ENCODE measurements at regions not wholly inside any gene's neighbourhood (a gene's known extent, or its start where the extent isn't known, plus 50 kb on each side); places are given as distances from the start of the nearest gene placed in this dataset.

DNA sequence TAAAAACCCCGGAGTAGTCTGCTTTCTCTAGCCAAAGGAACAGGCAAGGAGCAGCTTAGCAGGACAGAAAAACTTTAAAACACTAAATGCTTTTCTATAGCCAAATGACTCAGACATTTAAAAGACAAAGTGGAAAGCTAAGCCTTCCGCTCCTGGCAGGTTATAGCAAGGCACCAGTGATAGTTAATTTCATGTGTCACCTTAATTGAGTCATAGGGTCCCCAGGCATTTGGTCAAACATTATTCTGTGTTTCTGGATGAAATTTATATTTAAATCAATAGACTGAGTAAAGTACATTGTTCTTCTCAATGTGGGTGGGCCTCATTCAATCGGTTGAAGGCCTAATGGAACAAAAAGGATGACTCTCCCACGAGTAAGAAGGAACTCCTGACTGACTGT lies 885.7 kb upstream of the ADGRL3 start:
- no peak for DNase-seq (ENCODE audit: low read depth)
- TF ChIP-seq, protein P1, sequence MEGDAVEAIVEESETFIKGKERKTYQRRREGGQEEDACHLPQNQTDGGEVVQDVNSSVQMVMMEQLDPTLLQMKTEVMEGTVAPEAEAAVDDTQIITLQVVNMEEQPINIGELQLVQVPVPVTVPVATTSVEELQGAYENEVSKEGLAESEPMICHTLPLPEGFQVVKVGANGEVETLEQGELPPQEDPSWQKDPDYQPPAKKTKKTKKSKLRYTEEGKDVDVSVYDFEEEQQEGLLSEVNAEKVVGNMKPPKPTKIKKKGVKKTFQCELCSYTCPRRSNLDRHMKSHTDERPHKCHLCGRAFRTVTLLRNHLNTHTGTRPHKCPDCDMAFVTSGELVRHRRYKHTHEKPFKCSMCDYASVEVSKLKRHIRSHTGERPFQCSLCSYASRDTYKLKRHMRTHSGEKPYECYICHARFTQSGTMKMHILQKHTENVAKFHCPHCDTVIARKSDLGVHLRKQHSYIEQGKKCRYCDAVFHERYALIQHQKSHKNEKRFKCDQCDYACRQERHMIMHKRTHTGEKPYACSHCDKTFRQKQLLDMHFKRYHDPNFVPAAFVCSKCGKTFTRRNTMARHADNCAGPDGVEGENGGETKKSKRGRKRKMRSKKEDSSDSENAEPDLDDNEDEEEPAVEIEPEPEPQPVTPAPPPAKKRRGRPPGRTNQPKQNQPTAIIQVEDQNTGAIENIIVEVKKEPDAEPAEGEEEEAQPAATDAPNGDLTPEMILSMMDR (conservative IDR thresholded peaks at IDR 0.05; ENCODE audit: low read depth, low read length): no peak
- H3K4me3 ChIP-seq (ENCODE audit: low read length): no peak overlapping the region

- H3K4me3 ChIP-seq (ENCODE audit: low read length): no peak overlapping the region
- TF ChIP-seq, protein P1 (conservative IDR thresholded peaks at IDR 0.05; ENCODE audit: low read depth, low read length): no peak
- no peak for DNase-seq (ENCODE audit: low read depth)
These were observed 884.5 kb upstream of the ADGRL3 start for GRCh38 chr4:60315586-60315985.

DNA sequence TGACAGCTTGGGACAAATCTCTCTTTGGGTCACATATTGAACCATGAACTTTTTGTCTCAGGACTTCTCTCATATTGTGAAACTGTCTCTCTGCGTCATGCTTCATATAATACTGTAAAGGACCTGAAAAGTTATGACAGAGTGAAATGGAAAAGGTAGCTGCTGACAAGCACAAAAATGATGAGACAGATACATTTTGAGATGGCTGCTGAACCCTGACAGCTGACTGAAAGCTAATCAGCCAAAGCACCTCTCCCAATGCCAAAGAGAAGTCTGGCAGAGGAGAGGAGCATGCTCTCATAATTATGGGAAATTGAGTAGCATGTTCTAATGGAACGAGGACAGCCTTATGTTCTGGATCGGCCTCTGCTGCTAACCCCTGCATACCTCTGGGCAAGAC lies 873.4 kb upstream of the ADGRL3 start:
- DNase-seq (ENCODE audit: low read depth): no peak
- TF ChIP-seq, protein P1 (conservative IDR thresholded peaks at IDR 0.05; ENCODE audit: low read depth, low read length): no peak
- H3K4me3 ChIP-seq (ENCODE audit: low read length): no peak overlapping the region

DNA sequence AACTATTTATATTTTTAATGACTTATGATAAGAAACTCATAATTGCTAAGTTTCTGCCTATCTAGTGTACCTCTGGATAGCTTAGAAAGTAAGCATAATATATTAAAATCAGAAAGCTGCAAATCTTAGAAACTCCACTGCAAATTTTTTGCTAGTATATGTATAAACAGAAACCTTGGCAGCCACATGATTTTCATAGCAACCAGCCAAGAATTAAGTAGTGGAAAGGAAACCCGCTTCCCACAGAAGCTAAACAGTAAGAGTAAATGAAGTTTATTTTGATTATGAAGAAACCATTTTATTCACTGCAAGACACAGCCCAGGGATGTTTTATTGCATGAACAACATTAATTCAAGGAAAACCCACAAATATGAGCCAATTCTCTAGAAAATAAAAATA lies 872.5 kb upstream of the ADGRL3 start:
- TF ChIP-seq, protein P1 (conservative IDR thresholded peaks at IDR 0.05; ENCODE audit: low read depth, low read length): no peak
- no peak for DNase-seq (ENCODE audit: low read depth)
- H3K4me3 ChIP-seq (ENCODE audit: low read length): no peak overlapping the region

DNA sequence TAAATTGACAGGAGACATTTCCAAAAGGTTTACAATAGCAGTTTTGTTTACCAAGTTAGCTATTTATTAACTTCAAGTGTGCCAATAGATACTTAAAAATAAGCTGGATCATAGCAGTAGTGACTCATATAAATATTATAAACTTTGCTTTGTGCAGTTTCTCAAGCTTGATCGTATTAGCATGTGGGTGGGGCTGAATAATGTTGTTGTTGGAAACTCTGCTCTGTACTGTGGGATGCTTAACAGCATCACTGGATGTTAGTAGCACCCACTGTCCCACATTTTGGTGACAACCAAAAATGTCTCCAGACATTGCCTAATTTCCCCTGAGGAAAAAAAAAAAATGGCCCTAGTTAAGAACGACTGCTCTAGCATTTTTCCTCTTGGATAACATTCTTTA lies 855.2 kb upstream of the ADGRL3 start:
- H3K4me3 ChIP-seq (ENCODE audit: low read length): no peak overlapping the region
- TF ChIP-seq, protein P1 (conservative IDR thresholded peaks at IDR 0.05; ENCODE audit: low read depth, low read length): no peak
- peak; percentile 43 for DNase-seq (ENCODE audit: low read depth)

DNA sequence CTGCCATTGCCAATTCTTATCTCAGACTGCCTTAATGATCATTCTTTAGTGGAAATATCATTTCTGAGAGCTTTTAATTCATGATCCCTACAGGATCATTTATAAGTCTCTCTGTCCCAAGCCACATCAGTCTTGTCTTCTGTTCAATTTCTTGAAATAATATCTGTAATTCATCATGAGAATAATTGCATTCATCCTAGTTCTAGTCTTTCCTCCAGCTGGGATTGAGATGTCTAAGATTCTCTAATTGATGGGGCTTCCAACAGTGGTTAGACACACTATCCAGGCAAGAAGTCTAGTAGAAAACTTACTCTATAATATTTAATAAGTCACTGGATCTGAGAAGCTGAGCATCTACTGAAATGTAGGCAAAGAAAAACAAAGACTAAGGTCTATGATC lies 854.7 kb upstream of the ADGRL3 start:
- H3K4me3 ChIP-seq (ENCODE audit: low read length): no peak overlapping the region
- TF ChIP-seq, protein P1 (conservative IDR thresholded peaks at IDR 0.05; ENCODE audit: low read depth, low read length): no peak
- no peak for DNase-seq (ENCODE audit: low read depth)

DNA sequence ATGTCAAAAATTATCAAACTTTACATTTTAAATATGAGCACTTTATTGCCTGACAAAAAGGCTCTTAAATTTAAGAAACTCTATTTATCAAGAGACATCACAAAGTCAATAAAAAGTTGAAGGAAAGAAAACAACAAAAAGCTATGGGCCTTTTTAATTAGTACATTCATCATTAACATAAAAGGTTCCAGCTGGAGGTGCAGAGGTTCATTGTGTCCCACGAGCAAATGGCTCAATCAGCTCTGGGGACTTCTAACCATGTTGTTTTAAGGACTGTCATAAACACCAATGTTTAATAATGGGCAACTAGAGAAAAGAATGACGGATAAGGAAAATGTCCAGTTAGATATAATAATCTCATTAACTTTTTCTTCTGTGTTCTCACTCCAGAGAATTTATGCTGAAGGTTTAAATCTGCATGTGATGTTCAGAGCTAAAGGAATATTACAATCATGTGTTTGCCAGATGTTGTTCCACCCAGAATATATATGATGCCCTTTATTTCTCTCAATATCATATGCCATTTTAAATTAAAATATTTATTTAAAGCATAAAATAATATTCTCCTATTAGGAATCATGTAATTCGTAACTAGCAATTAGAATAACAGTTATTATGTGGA lies 840.3 kb upstream of the ADGRL3 start:
- no peak overlapping the region for H3K4me3 ChIP-seq (ENCODE audit: low read length)
- DNase-seq (ENCODE audit: low read depth): no peak
- TF ChIP-seq, protein P1 (conservative IDR thresholded peaks at IDR 0.05; ENCODE audit: low read depth, low read length): no peak

Measured in retinal pigment epithelial cell (primary cell).